Loucy (cell line): ENCODE measurements at regions not wholly inside any gene's neighbourhood (a gene's known extent, or its start where the extent isn't known, plus 50 kb on each side); places are given as distances from the start of the nearest gene placed in this dataset.

Experiments used
- EZH2phosphoT487 ChIP-seq: fragments of 200-600 bp; IDR thresholded peaks from 2 replicates; pipeline ENCODE4 v1.6.1; 2018; ENCODE audit warnings: antibody characterized with exemption, mild to moderate bottlenecking, moderate library complexity, borderline replicate concordance
- TF ChIP-seq, protein P1 (sequence below): fragments of 200-600 bp; sonication (generic); conservative IDR thresholded peaks from 2 replicates; pipeline ENCODE4 v1.5.1; 2014; ENCODE audit warnings: mild to moderate bottlenecking, antibody characterized with exemption, low read length

DNA sequence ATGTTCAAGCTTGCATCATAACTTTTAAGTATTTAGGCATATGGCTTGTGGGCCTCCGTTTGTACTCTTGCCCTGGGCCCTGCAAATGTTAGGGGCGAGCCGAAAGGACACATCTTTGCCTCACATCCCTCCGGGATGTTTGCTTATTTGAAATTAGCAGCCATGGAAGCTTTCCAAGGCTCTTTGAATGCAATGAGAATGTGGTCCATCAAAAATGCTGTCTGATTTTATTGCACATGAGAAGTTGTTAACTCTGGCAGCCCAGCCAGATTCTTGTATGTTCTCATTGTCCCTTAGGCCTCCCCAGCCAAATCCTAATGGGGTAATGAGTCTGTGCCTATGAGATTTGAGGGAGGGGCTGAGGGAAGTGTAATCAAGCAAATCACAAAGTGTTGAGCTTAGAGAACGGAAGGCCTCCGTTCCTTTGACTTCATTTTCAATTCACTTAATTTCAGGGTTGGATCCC is 261.2 kb upstream of the MARCKS start:
- TF ChIP-seq, protein P1, sequence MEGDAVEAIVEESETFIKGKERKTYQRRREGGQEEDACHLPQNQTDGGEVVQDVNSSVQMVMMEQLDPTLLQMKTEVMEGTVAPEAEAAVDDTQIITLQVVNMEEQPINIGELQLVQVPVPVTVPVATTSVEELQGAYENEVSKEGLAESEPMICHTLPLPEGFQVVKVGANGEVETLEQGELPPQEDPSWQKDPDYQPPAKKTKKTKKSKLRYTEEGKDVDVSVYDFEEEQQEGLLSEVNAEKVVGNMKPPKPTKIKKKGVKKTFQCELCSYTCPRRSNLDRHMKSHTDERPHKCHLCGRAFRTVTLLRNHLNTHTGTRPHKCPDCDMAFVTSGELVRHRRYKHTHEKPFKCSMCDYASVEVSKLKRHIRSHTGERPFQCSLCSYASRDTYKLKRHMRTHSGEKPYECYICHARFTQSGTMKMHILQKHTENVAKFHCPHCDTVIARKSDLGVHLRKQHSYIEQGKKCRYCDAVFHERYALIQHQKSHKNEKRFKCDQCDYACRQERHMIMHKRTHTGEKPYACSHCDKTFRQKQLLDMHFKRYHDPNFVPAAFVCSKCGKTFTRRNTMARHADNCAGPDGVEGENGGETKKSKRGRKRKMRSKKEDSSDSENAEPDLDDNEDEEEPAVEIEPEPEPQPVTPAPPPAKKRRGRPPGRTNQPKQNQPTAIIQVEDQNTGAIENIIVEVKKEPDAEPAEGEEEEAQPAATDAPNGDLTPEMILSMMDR: no peak
- TF ChIP-seq EZH2phosphoT487: no peak
